CD4-positive, alpha-beta T cell treated with Interleukin-2 at 100 ng/mL for 4 hours (primary cell): ENCODE measurements at regions not wholly inside any gene's neighbourhood (a gene's known extent, or its start where the extent isn't known, plus 50 kb on each side); places are given as distances from the start of the nearest gene placed in this dataset.

ENCODE experiments used
- DNase-seq: peaks from one replicate; pipeline ENCODE4 v3.0.0-alpha.2; 2020; ENCODE audit warnings: low spot score

GRCh38 chr3:182357928-182358327 lies 435.4 kb upstream of the ATP11B start:
- no peak for DNase-seq

DNA sequence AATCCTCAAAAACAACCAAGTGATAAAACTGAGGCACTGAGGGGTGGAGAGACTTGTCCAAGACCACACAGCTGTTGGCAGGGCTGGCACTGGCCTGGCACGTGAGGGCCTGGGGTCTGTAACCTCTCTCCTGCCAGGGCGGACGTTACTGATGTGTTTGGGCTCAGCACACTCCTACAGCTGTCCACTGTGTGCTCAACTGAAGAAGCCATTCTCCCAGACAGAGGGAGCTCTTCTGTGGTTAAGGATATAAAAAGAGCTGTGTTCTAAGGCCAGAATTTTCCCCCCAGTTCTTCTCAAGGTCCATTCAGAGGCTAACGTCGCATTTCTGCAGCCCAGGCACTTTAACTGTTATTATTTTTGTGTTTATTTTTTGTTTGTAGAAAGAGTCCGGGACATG lies 429.0 kb upstream of the ATP11B start:
- no peak for DNase-seq

DNA sequence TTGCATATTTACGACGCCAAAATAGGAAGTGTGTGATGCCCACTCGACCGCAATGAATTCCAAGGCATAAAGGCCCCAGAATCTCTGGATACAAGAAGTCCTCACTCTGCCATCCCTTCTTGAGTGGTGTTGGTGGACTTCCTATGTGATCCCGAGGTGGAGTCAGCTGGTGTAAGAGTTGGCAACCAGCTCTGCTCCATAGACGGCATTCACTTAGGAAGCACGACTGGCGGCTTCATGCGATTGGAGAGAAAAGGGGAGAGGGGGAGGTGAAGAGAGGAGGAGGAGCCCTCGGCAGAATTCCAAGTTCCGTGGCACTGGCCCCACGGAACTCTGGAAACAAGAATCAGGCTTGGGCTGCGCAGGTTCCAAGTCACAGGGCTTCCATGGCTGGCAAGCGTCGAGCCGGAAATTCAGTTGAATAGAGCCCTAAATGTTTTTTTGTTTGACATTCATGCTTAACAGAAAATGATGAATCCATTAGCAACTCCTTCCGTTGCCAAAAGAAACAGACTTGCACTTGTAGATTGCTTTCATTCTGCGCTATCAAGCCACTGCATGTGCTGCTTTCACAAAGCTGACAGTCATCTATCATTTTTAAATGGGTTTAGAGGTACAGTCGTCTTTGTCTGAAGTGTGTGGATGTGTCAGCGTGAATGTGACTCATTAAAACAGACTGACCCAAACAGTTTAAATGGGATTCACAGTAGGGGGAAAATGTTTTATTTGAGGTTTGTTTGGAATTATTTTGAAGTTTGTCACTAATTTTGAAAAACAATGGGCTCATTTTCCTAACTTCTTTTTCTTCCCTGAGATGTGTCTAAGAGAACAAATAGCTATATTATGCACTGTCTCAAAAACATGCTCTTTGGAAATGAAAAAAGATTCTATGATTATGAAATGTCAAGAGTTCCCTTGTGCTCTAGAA lies 428.3 kb upstream of the ATP11B start:
- no peak for DNase-seq

DNA sequence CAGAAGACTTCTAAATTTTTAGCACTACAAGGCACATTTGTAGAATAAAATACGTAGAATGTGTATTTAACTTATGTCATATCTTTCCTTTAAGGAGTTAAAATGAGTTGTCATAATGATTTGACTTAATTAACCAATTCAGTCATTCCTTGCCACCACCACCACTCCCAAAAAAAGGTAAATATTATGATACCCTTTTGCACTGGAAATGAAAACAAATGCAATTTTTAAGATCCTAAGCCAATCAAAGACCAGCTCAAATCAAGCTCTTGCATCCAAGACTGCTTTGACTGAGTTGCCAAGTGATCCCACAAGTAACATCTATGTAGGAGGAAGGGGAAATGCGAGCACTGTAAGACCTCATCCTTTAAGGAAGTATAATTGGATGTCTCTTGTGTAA lies 426.6 kb upstream of the ATP11B start:
- DNase-seq, result no peak

- no peak for DNase-seq
Measured at GRCh38 chr3:182369861-182370260, 423.4 kb upstream of the ATP11B start.

DNA sequence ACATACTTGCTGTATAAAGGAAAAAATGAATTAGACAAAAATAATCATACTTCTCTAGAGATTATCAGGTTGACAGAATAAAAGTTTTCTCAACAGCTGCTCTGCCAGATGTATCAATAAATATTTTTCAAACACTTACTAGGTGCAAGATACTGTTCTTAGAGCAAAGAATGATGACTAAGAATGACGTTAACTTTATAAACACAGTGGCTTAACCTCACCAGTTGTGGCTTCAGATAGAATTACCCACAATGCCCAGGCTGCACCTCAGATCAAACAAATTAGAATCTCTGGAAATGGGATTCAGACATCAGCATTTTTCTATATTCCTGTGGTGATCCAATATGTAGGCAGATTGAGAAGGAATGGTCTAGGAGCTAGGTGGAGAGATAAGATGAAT lies 422.4 kb upstream of the ATP11B start:
- DNase-seq, result no peak

GRCh38 chr3:182375916-182376315 lies 417.4 kb upstream of the ATP11B start:
- no peak for DNase-seq

- DNase-seq, result no peak
Measured at GRCh38 chr3:182382112-182382857, 411.0 kb upstream of the ATP11B start.

DNA sequence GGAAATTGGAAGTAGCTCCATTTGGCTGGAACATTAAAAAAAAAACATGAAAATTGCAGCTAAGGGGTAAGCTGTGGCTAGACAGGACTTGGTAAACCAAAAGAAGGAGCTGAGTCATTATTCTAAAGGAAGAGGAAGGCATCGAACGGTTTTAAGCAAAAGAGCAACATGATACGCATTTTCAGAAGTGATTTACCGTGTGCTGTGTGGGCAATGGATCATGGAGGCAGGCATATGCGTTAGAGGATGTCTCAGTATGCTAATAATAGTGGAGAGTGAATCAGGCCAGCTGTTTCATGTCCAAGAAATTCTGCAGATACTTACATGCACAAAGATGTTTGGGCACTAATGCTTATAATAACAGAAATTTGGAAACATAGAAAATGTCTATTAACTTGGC lies 409.1 kb upstream of the ATP11B start:
- DNase-seq, result no peak

GRCh38 chr3:182385356-182385755 lies 407.9 kb upstream of the ATP11B start:
- DNase-seq, result no peak

DNA sequence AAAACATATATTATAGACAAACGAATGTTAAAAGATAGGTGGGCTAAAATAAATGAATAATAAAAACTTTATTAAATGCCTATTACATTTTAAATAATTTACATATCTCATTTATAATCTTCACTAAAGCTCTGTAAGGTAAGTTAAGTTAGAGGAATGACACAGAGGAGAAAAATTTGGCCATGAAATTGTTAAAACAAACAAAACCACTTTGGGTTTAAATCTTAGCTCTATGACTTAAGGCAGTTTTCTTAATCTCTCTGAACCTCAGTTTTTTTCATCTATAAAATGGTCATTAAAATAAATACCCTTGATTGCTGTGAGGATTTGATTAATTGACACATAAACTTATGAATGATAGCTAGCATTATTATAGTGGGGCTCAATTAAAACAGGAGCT lies 404.8 kb upstream of the ATP11B start:
- no peak for DNase-seq

- no peak for DNase-seq
Measured at GRCh38 chr3:182389071-182389815, 404.1 kb upstream of the ATP11B start.

GRCh38 chr3:182390421-182390820 lies 402.9 kb upstream of the ATP11B start:
- DNase-seq, result no peak

DNA sequence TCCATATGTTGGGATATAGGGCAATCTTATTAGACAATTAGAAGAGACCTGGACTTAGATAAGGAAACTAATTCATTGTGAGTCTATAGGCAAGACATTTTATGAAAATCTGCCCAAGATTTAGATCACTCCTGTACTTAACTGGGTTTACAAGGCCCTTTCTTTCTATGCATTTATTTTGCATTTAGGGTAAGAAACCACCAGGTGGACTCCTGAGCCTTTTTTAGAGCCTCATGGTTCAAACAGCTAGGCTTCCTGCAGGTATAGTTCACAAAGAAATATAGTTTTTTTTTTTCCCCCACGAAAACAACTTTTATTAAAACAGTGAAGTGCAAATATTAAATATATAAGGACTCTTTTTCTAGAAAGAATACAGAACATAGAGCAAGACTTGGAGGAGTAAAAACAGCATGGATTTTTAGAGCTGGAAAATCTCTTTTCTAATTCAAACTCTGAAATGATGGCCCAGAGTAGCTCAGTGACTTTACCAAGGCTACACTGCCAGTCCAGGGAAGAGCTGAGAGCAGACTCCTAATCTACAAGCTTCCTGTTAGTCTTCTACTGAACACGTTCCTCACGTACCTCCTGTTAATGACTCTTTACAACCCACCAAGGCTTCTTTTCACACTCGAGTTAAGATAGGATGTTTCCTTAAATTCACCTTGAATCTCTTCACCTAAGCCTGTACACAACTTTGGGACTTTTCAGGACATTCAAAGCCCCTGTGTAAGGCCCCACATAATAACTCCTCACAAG lies 400.9 kb upstream of the ATP11B start:
- DNase-seq, result no peak

GRCh38 chr3:182393151-182393550 lies 400.2 kb upstream of the ATP11B start:
- DNase-seq, result no peak

- DNase-seq, result no peak
Measured at GRCh38 chr3:182393830-182394367, 399.4 kb upstream of the ATP11B start.

DNA sequence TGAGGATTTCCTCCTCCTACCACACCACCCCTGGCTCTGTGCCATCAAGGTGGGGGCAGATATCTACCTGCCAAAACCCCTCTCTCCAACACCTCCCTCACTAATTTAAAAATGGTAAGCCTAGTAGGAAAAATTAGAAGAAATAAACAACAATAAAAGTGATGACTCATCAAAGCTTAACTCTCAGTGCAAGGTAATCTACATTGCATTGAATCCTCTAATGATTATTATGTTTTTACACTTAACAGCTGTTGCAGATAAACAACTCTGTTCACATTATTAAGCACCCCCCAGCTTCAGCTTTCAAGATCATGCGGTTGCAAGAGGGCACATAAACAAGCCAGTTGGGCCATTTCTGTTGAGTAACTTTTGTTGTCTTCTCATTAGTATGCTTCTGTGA lies 396.1 kb upstream of the ATP11B start:
- no peak for DNase-seq

DNA sequence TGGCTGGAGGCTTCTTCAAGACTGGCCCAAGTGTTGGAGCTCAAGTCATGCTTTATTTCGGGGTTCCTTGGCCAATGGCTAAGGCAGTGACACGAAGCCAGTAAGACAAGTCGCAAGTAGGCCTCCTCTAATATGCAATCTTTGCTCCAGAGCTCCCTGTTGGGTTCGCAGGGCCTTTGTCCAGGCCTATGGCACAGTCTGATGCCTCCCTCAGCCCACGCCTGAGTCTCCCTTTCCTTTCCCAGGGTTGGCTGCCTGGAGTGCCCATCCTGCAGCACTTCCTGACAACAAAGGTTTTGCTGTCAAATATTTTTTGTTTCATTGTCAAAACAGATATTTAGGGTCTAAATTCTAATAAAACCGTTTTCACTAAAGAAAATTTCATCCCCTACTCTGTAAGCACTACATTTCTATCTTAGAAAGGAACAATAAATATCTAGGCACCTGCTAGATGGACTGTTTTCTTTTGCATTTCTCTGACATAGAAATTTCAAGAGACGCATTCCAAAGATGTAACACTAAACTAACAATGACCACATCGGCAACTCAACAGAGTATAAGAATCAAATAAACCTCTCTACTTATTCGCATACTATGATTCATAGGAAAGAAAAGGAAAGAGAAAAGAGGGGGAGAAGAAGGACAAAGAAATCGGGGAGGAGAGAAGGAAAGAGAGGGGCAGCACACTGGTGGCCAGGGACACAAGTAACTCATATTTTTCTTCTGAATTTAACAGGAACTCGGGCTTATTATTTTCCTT lies 393.1 kb upstream of the ATP11B start:
- no peak for DNase-seq

DNA sequence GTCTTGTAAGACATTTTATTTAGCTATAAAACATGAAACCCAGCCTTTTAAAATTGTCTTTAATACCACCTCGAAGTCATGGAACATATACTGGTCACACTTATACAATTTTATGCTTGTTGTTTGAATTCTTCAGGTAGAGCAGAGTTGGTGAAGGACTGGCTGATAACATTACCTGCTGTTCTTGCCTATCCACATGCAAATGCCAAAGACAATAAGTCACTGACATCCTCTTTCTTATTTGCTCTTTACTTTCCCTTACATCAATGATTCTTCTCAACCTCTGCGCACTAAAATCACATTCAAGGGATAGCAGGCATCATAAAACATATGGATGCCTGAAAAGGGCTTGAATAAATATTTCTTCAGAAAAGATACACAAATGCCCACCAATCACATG lies 392.5 kb upstream of the ATP11B start:
- no peak for DNase-seq

DNA sequence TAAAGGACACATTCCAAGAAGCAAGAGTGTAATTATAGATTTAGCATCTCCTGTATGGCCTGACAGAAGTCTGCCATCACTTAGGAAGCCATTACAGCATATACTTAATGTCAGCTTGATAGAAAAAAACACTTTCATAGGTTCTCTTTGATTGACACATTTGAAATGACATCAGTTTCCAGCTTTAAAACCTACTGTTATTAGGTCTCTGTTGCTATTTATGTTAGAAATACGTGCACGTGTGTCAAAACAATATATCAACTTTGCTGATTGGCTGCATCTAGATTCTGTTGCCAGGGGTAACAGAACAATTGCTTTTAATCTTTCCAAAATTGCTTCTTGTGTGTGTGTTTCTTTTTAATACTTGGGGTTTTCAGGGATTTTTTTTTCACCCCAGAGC lies 389.3 kb upstream of the ATP11B start:
- no peak for DNase-seq

GRCh38 chr3:182405759-182406158 lies 387.5 kb upstream of the ATP11B start:
- no peak for DNase-seq
